ENCODE measurements at regions not wholly inside any gene's neighbourhood (a gene's known extent, or its start where the extent isn't known, plus 50 kb on each side); places are given as distances from the start of the nearest gene placed in this dataset.
"Not testable (repeated sequence)": the region's sequence is repeated elsewhere in the genome, so short reads cannot be mapped to it uniquely, and the experiment has no call there.

GRCh38 chr12:127944211-127944899 is 322.6 kb upstream of the TMEM132C start:
- H3K27ac ChIP-seq = no peak overlapping the region
- H3K4me3 ChIP-seq = no peak overlapping the region

DNA sequence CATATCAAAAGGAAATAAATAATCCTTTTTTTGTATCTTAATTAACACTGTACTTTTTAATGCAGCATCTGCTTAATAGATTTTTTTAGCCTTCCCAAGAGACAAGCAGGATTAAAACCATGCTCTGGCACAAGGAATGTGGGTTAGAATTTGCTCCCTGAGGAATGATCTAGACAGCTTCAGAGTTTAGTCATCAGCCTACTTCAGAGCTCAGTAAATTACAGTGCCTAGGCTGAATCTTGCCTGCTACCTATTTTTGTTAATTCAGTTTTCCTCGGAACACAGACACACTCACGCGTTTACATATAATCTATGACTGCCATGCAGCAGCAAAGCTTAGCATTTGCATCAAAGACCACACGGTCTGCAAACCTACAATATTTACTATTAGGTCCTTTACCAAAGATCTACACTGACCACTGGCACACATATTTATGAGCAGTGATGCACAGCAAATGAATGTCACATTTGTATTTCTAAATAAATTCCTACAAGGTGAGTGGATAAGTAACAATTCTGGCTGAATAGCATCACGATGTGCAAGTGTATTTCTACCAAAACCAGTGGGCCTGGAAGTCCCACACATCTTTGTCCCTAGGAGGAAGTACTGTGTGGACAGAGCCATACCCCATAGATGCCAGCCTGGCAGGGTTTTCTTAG is 309.8 kb upstream of the TMEM132C start:
- Histone ChIP-seq H3K27ac (no peak overlapping the region), H3K4me3 (no peak overlapping the region)

GRCh38 chr12:127962303-127962702 is 304.7 kb upstream of the TMEM132C start:
- Histone ChIP-seq H3K4me3 (no peak overlapping the region), H3K27ac (no peak overlapping the region)

- H3K4me3 ChIP-seq = no peak overlapping the region
These were observed 303.0 kb upstream of the TMEM132C start for GRCh38 chr12:127963933-127964332.

DNA sequence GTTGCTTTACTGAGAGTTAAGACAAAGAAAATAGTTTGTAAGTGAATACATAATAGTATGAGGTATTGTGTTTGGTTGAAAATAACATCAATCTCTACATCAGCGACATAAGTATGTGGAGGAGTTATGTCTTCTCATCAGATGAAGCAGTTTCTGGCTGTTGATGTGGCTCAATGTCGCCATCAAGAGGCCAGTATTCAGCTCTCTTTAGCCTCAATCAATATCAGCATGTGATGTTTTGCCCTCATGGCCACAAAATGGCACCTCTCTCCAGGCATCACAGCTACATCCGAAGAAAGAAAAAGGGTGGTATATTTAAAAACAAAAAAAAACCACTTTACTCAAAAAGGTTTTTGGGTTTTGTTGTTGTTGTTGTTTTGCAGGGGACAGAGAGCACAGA is 302.3 kb upstream of the TMEM132C start:
- no peak overlapping the region for H3K27ac ChIP-seq
- no peak overlapping the region for H3K4me3 ChIP-seq

More at GRCh38 chr12:127963933-127964332, 303.0 kb upstream of the TMEM132C start:
- no peak overlapping the region for H3K27ac ChIP-seq

- Histone ChIP-seq H3K27ac (no peak overlapping the region), H3K4me3 (no peak overlapping the region)
These were observed 300.6 kb upstream of the TMEM132C start for GRCh38 chr12:127966331-127966730.

DNA sequence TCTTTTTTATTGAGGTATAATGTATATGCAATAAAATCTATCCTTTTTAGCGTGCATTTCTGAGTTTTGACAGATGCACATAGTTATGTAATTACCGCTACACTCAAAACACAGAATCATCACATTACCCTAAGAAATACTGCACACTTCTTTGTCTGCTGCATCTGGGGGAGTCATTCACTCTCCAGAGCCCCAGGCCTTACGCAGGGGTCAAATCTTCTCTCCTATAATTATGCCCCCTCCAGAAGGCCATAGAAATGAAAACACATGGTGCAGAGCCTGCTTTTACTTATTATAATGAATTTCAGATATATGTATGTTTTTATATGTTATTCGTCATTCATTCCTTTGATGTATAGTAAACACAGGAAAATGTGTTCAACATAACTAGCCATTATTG is 296.5 kb upstream of the TMEM132C start:
- Histone ChIP-seq H3K27ac (no peak overlapping the region), H3K4me3 (no peak overlapping the region)

DNA sequence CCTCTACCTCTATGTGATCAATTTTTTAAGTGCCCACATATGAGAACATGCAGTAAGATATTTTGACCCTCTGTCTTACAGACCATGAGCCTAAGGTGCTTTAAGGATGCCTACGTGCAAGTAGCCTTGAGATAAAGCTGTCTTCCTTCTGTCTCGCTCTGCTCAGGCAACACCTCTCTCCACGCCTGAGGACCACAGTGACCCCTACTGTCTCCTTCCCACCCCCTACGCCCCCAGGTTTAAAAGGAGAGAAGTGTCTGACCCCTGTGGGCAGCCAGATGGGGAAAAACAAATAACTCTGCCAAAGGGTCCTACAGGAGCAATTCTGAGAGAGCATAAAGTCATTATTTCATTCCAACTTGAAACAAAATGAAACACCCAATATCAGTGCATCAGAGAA is 286.4 kb upstream of the TMEM132C start:
- Histone ChIP-seq H3K27ac (no peak overlapping the region), H3K4me3 (no peak overlapping the region)

- no peak overlapping the region for H3K4me3 ChIP-seq
- no peak overlapping the region for H3K27ac ChIP-seq
These were observed 285.1 kb upstream of the TMEM132C start for GRCh38 chr12:127981875-127982274.

GRCh38 chr12:127983213-127983791 is 283.7 kb upstream of the TMEM132C start:
- not testable (repeated sequence) for H3K4me3 ChIP-seq, H3K27ac ChIP-seq

DNA sequence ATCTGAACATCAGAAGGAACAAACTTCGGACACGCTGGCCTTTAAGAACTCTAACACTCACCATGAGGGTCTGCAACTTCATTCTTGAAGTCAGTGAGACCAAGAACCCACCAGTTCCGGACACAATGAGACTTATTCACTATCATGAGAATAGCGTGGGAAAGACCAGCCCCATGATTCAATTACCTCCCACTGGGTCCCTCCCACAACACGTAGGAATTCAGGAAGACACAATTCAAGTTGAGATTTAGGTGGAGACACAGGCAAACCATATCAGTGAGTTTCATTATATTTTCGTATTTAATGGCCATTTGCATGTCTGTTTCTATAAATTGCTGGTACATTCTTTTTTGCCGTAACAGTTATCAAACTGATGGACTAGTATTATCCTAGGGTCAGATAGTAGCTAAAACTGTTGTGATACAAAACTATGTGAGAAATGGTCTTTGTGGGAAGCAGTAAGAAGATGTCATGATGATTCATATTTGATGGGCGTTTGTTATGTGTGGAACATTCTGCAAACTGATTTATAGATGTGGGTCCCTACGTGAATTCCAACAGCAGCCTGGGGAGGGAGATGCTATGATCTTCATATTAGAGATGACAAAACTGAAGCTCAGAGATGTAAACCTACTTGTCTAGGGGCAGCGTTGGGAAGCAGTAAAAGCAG is 282.4 kb upstream of the TMEM132C start:
- Histone ChIP-seq H3K27ac (no peak overlapping the region), H3K4me3 (no peak overlapping the region)

- H3K4me3 ChIP-seq = no peak overlapping the region
- H3K27ac ChIP-seq = no peak overlapping the region
These were observed 279.6 kb upstream of the TMEM132C start for GRCh38 chr12:127987199-127987901.

DNA sequence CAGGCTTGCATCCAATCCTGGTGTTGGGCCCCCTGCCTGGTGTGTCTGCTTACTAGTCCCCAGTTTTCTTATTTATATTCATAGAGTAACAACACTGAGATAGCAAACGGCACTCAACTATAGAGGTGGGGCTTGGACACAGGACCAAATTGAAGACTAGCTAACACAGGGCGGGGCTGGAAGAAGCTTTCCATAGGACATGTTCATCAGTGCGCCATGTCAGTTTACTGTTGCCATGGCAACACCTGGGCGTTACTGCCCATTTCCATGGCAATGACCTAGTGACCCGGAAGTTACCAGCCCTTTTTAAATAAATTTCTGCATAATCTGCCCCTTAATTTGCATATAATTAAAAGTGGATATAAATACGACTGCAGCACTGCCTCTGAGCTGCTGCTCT is 275.5 kb upstream of the TMEM132C start:
- Histone ChIP-seq H3K27ac (no peak overlapping the region), H3K4me3 (no peak overlapping the region)

DNA sequence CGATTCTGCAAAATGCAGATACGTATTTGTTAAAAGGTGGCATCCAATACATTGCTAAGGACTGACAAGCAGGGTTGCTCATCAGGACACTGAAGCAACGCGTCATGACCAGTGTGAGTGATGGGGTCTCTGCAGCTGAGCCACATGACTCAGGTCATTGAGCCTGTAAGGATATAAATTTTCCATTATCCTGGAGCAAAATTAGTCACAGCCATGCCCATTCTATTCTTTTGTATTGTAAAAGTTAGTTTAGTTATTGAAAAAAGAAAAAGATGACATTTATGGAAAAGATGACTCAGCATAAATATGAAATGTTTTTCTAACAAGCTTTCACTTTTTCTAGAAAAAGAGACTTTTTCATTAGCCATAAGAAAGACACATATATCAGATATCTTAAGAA is 268.0 kb upstream of the TMEM132C start:
- no peak overlapping the region for H3K27ac ChIP-seq
- H3K4me3 ChIP-seq = no peak overlapping the region

GRCh38 chr12:128004383-128004938 is 262.5 kb upstream of the TMEM132C start:
- H3K27ac ChIP-seq = no peak overlapping the region
- no peak overlapping the region for H3K4me3 ChIP-seq

GRCh38 chr12:128007250-128007649 is 259.7 kb upstream of the TMEM132C start:
- Histone ChIP-seq H3K27ac (no peak overlapping the region), H3K4me3 (no peak overlapping the region)

DNA sequence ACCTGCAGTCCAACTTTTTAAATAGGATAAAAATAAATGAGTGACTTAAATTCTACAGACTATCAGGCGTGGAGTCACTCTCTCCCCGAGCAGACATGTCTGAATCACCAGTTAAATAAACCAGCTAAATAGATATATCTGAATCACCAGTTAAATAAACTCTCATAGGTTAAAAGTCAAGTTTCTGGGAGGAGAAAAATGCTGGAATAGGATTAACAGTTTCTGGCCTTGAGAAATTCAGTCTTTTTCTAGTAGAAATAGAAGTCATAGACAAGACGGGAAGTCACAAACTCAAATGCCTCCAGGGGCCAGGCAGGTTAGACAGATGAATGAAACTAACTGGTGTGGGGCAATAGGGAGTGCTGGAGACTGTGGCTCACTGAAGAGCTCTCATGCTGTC is 258.6 kb upstream of the TMEM132C start:
- Histone ChIP-seq H3K27ac (no peak overlapping the region), H3K4me3 (no peak overlapping the region)

DNA sequence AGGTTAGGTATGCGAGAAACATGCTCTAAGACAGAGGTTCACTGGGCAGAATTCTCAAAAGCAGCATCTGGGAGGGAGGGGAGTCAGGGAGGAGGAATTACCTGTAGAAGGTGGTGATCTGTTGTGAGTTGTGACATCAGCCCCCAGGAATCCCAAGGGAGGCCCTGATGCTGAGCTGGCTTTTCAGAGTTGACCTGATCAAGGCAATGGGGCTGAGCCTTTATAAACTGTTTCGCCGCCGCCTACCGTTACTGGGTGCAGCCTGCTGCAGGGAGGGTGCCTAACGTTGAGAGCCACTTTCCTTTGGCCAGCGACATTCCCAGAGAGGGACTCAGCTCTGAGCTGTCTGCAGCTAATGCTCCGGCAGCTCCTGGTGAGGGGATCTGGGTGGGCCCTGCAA is 257.9 kb upstream of the TMEM132C start:
- H3K27ac ChIP-seq = no peak overlapping the region
- no peak overlapping the region for H3K4me3 ChIP-seq

- no peak overlapping the region for H3K27ac ChIP-seq
- no peak overlapping the region for H3K4me3 ChIP-seq
These were observed 254.9 kb upstream of the TMEM132C start for GRCh38 chr12:128012110-128012509.

GRCh38 chr12:128015276-128015675 is 251.7 kb upstream of the TMEM132C start:
- Histone ChIP-seq H3K4me3 (no peak overlapping the region), H3K27ac (no peak overlapping the region)

Measured in skin epidermis (tissue), 12 donors.